ENCODE measurements at regions not wholly inside any gene's neighbourhood (a gene's known extent, or its start where the extent isn't known, plus 50 kb on each side); places are given as distances from the start of the nearest gene placed in this dataset.

DNA sequence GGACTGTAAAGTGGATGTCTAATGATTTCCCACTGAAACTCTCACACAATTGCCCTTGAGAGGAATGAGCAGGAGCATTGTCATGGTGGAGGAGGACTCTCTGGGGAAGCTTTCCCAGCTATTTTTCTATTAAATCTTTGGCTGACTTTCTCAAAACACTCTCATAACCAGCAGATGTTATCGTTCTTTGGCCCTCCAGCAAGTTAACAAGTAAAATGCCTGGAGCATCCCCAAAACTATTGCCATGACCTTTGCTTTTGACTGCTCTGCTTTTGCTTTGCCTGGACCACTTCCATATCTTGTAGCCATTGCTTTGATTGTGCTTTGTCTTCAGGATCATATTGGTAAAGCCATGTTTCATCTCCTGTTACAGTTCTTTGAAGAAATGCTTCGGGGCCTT, 120.2 kb upstream of the PDE5A start:
- TF ChIP-seq, protein P1, sequence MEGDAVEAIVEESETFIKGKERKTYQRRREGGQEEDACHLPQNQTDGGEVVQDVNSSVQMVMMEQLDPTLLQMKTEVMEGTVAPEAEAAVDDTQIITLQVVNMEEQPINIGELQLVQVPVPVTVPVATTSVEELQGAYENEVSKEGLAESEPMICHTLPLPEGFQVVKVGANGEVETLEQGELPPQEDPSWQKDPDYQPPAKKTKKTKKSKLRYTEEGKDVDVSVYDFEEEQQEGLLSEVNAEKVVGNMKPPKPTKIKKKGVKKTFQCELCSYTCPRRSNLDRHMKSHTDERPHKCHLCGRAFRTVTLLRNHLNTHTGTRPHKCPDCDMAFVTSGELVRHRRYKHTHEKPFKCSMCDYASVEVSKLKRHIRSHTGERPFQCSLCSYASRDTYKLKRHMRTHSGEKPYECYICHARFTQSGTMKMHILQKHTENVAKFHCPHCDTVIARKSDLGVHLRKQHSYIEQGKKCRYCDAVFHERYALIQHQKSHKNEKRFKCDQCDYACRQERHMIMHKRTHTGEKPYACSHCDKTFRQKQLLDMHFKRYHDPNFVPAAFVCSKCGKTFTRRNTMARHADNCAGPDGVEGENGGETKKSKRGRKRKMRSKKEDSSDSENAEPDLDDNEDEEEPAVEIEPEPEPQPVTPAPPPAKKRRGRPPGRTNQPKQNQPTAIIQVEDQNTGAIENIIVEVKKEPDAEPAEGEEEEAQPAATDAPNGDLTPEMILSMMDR (IDR thresholded peaks at IDR 0.05; ENCODE audit: low read depth, low read length): no peak
- TF ChIP-seq POLR2A (IDR thresholded peaks at IDR 0.05; ENCODE audit: extremely low read depth, insufficient read length): no peak
- TF ChIP-seq MYC (IDR thresholded peaks at IDR 0.05; ENCODE audit: low read depth, low read length): no peak
- TF ChIP-seq, protein P2, sequence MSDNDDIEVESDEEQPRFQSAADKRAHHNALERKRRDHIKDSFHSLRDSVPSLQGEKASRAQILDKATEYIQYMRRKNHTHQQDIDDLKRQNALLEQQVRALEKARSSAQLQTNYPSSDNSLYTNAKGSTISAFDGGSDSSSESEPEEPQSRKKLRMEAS (IDR thresholded peaks at IDR 0.05; ENCODE audit: low read depth, low read length): no peak
